Kidney (tissue), 13 donors: ENCODE measurements at regions not wholly inside any gene's neighbourhood (a gene's known extent, or its start where the extent isn't known, plus 50 kb on each side); places are given as distances from the start of the nearest gene placed in this dataset.

Source experiments
- DNase-seq, 5 donors: peaks; one replicate each; pipeline ENCODE4 v3.0.0-alpha.2; 2013 to 2020
- FAIRE-seq: peaks from 2 replicates; lab custom pipeline; 2012; peaks lifted over from hg19 to GRCh38; lab: Jason Lieb, UNC
- H3K27ac ChIP-seq, 2 donors: one replicate each; pipeline ENCODE4 v1.7.0; 2013; ENCODE audit warnings: low read depth in 2 of 2, low read length in 2 of 2, inconsistent platforms in 1 of 2
- H3K27me3 ChIP-seq: one replicate; pipeline ENCODE4 v1.7.1; 2013; ENCODE audit warnings: low read length, inconsistent platforms; ENCODE audit not compliant: control insufficient read depth, insufficient read depth
- H3K36me3 ChIP-seq, 3 donors: one replicate each; pipeline versions ENCODE4 v1.7.0 to v1.7.1; 2013; ENCODE audit warnings: low read length in 3 of 3, control low read depth in 1 of 3, inconsistent platforms in 1 of 3; ENCODE audit not compliant: insufficient read depth in 3 of 3, control insufficient read depth in 2 of 3
- H3K4me1 ChIP-seq, 3 donors: one replicate each; pipeline versions ENCODE4 v1.7.0 to v1.7.1; 2013; ENCODE audit warnings: low read length in 3 of 3, inconsistent platforms in 1 of 3, low read depth in 1 of 3; ENCODE audit not compliant: control insufficient read depth in 2 of 3, insufficient read depth in 2 of 3
- H3K4me3 ChIP-seq, 3 donors: one replicate each; pipeline versions ENCODE4 v1.7.0 to v1.8.1; 2013; ENCODE audit warnings: low read length in 3 of 3, control low read depth in 1 of 3, inconsistent platforms in 1 of 3
- H3K9ac ChIP-seq, 3 donors: one replicate each; pipeline versions ENCODE4 v1.7.0 to v1.7.1; 2013; ENCODE audit warnings: low read length in 3 of 3, control low read depth in 1 of 3, inconsistent platforms in 1 of 3
- H3K9me3 ChIP-seq, 3 donors: one replicate each; pipeline versions ENCODE4 v1.7.0 to v1.7.1; 2013; ENCODE audit warnings: low read length in 3 of 3, control low read depth in 1 of 3, inconsistent platforms in 1 of 3; ENCODE audit not compliant: control insufficient read depth in 2 of 3, insufficient read depth in 1 of 3
- intact Hi-C: fragments of 100-400 bp; cut with DNase I; formaldehyde crosslinking; loops from one replicate; pipeline ENCODE4 v1.11.1; 2022
- TF ChIP-seq, protein P1 (sequence below): IDR thresholded peaks from 3 replicates; pipeline ENCODE4 v1.5.1; 2012; ENCODE audit warnings: mild to moderate bottlenecking, moderate library complexity, borderline replicate concordance; ENCODE audit not compliant: insufficient read depth; ENCODE audit errors: extremely low read depth
- donor health status: control.
- donor health status: control.
- donor health status: control.
- donor health status: control.
- donor health status: control.
- donor health status: DM: yes; HTN: yes; CAD: no.
- donor health status: Normal renal cell carcinoma (clear cell type).

- Histone ChIP-seq H3K27me3 (no peaks in the 10 kb centered on the region), H3K9me3 (no peaks in the 10 kb centered on the region), H3K4me1 (no peaks in the 10 kb centered on the region), H3K27ac (no peak overlapping the region), H3K9ac (no peak overlapping the region), H3K36me3 (no peaks in the 10 kb centered on the region), H3K4me3 (no peak overlapping the region)
- TF ChIP-seq, protein P1, sequence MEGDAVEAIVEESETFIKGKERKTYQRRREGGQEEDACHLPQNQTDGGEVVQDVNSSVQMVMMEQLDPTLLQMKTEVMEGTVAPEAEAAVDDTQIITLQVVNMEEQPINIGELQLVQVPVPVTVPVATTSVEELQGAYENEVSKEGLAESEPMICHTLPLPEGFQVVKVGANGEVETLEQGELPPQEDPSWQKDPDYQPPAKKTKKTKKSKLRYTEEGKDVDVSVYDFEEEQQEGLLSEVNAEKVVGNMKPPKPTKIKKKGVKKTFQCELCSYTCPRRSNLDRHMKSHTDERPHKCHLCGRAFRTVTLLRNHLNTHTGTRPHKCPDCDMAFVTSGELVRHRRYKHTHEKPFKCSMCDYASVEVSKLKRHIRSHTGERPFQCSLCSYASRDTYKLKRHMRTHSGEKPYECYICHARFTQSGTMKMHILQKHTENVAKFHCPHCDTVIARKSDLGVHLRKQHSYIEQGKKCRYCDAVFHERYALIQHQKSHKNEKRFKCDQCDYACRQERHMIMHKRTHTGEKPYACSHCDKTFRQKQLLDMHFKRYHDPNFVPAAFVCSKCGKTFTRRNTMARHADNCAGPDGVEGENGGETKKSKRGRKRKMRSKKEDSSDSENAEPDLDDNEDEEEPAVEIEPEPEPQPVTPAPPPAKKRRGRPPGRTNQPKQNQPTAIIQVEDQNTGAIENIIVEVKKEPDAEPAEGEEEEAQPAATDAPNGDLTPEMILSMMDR, result no peak
- FAIRE-seq, result no peak
- DNase-seq, result no peak
- intact Hi-C loops, result no loop called here
Observed at GRCh38 chr1:78419309-78419708, 71.5 kb upstream of the PTGFR start.

DNA sequence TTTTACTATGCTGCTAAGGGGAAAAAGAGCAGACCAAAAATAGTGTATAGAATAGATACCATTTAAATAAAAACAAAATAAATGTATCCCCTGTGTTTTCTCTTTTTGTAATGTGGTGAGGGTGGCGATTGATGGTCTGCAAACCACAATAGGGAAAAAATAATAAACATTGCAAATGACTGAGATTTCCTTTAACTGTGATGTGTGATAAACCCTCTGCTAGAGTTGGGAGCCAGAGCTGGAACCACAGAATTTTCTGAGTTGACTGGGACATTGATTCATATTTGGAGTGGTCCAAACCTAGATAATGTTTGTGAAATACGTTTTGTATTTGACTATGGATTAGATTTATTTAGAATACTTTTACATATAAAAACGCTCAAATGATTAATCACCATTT, 70.6 kb upstream of the PTGFR start:
- FAIRE-seq, result no peak
- H3K27ac ChIP-seq, result no peak overlapping the region
- H3K9ac ChIP-seq, result no peak overlapping the region
- intact Hi-C loops, result no loop called here
- H3K27me3 ChIP-seq, result no peaks in the 10 kb centered on the region
- TF ChIP-seq, protein P1, result no peak
- DNase-seq, result no peak
- no peak overlapping the region for H3K4me3 ChIP-seq
- H3K4me1 ChIP-seq, result no peaks in the 10 kb centered on the region
- H3K9me3 ChIP-seq, result no peaks in the 10 kb centered on the region
- no peaks in the 10 kb centered on the region for H3K36me3 ChIP-seq

- intact Hi-C loops, result no loop called here
- FAIRE-seq, result no peak
- no peaks in the 10 kb centered on the region for H3K4me1 ChIP-seq
- H3K27me3 ChIP-seq, result no peaks in the 10 kb centered on the region
- DNase-seq, result no peak
- no peak overlapping the region for H3K27ac ChIP-seq
- H3K9ac ChIP-seq, result no peak overlapping the region
- no peak overlapping the region for H3K4me3 ChIP-seq
- H3K9me3 ChIP-seq, result no peaks in the 10 kb centered on the region
- TF ChIP-seq, protein P1, result no peak
- no peaks in the 10 kb centered on the region for H3K36me3 ChIP-seq
Observed at GRCh38 chr1:78420688-78421087, 70.1 kb upstream of the PTGFR start.

DNA sequence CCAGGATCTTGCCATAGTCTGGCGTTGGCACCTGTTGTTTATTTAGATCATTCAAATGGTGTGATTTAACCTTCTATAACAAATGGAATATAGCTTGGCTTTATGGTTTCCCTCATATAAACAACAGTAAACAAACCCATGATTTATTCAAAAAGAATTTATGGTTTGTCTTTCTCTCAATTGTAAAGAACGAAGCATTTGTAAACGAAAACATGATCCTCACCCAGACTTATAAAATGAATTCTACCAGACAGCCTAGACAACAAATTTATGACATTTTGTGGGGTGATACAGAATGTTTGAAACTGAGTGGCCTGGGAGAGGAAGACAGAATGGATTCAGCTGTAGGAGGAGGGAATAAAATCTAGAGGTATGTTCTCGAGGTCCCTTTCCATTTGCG, 66.1 kb upstream of the PTGFR start:
- intact Hi-C loops, result no loop called here
- TF ChIP-seq, protein P1, result no peak

More for the DNA sequence above, 66.1 kb upstream of the PTGFR start:
- Histone ChIP-seq H3K27me3 (no peaks in the 10 kb centered on the region), H3K4me3 (no peak overlapping the region), H3K9ac (no peak overlapping the region), H3K36me3 (no peaks in the 10 kb centered on the region), H3K4me1 (no peaks in the 10 kb centered on the region), H3K9me3 (no peaks in the 10 kb centered on the region), H3K27ac (no peak overlapping the region)
- FAIRE-seq (no peak), DNase-seq (peak in 1 of 5 donors; percentile 4)
